Neural progenitor cell (in vitro differentiated cells): ENCODE measurements at regions not wholly inside any gene's neighbourhood (a gene's known extent, or its start where the extent isn't known, plus 50 kb on each side); places are given as distances from the start of the nearest gene placed in this dataset.
A peak's percentile ranks its signal among the peaks of the same experiment; 100 is the strongest.

ENCODE experiments used
- DNase-seq: peaks from one replicate; pipeline ENCODE4 v3.0.0-alpha.2; 2016; ENCODE audit warnings: low spot score
- H2AFZ ChIP-seq: fragments of 200-600 bp; sonication (generic); replicated peaks from 2 replicates; pipeline ENCODE4 v1.6.1; 2016; ENCODE audit warnings: antibody characterized with exemption
- H3F3A ChIP-seq: fragments of 200-600 bp; sonication (generic); 2 replicates; pipeline ENCODE4 v1.6.1; 2016; ENCODE audit warnings: antibody characterized with exemption, low read depth
- H3K27ac ChIP-seq: fragments of 200-600 bp; sonication (generic); 2 replicates; pipeline ENCODE4 v1.5.1; 2016; ENCODE audit warnings: mild to moderate bottlenecking
- H3K27me3 ChIP-seq: fragments of 200-600 bp; sonication (generic); 2 replicates; pipeline ENCODE4 v1.6.1; 2016; ENCODE audit warnings: mild to moderate bottlenecking, moderate library complexity
- H3K36me3 ChIP-seq: fragments of 200-600 bp; sonication (generic); 2 replicates; pipeline ENCODE4 v1.5.1; 2016
- H3K4me1 ChIP-seq: fragments of 200-600 bp; sonication (generic); 2 replicates; pipeline ENCODE4 v1.6.1; 2016; ENCODE audit warnings: mixed run types
- H3K4me2 ChIP-seq: fragments of 200-600 bp; sonication (generic); 2 replicates; pipeline ENCODE4 v1.6.1; 2016
- H3K4me3 ChIP-seq: fragments of 200-600 bp; sonication (generic); 2 replicates; pipeline ENCODE4 v1.5.1; 2016
- H3K79me2 ChIP-seq: fragments of 200-600 bp; sonication (generic); 2 replicates; pipeline ENCODE4 v1.6.1; 2016; ENCODE audit warnings: low read depth
- H3K9ac ChIP-seq: fragments of 200-600 bp; sonication (generic); 2 replicates; pipeline ENCODE4 v1.6.1; 2016
- H3K9me3 ChIP-seq: fragments of 200-600 bp; sonication (generic); 2 replicates; pipeline ENCODE4 v1.5.1; 2016; ENCODE audit warnings: low read depth
- H4K20me1 ChIP-seq: fragments of 200-600 bp; sonication (generic); 2 replicates; pipeline ENCODE4 v1.6.1; 2016; ENCODE audit warnings: low read depth
- H3K27ac Mint-ChIP-seq: 3 replicates; pipeline ENCODE4 v1.8.0; 2021; ENCODE audit warnings: mixed read lengths
- H3K27me3 Mint-ChIP-seq: 2 replicates; pipeline ENCODE4 v1.8.0; 2022; ENCODE audit warnings: low read depth, mild to moderate bottlenecking, inconsistent platforms, moderate library complexity, mixed read lengths; ENCODE audit not compliant: insufficient read depth
- H3K36me3 Mint-ChIP-seq: 3 replicates; pipeline ENCODE4 v1.8.0; 2021; ENCODE audit warnings: mixed read lengths
- H3K4me1 Mint-ChIP-seq: 3 replicates; pipeline ENCODE4 v1.8.0; 2021; ENCODE audit warnings: mixed read lengths
- H3K4me3 Mint-ChIP-seq: 3 replicates; pipeline ENCODE4 v1.8.0; 2021; ENCODE audit warnings: mild to moderate bottlenecking, moderate library complexity, mixed read lengths
- H3K9me3 Mint-ChIP-seq: 3 replicates; pipeline ENCODE4 v1.8.0; 2020; ENCODE audit warnings: mixed read lengths
- CTCF ChIP-seq: fragments of 200-600 bp; sonication (generic); IDR thresholded peaks from 2 replicates; pipeline ENCODE4 v1.5.1; 2017; ENCODE audit warnings: antibody characterized with exemption, mild to moderate bottlenecking
- EZH2 ChIP-seq: fragments of 200-600 bp; sonication (generic); IDR thresholded peaks from 2 replicates; pipeline ENCODE4 v1.6.1; 2017; ENCODE audit warnings: antibody characterized with exemption, mild to moderate bottlenecking, moderate library complexity
- EZH2phosphoT487 ChIP-seq: fragments of 200-600 bp; sonication (generic); IDR thresholded peaks from 2 replicates; pipeline ENCODE4 v1.6.1; 2017; ENCODE audit warnings: antibody characterized with exemption

- no peak overlapping the region for H3K4me2 ChIP-seq
- H2AFZ ChIP-seq: peak overlapping the region; percentile 62
- no peak overlapping the region for H3K9ac ChIP-seq
- H4K20me1 ChIP-seq: no peaks in the 10 kb centered on the region
- Mint-ChIP-seq H3K4me1 (peaks cover 11% of the 10 kb centered on the region), H3K9me3 (no peaks in the 10 kb centered on the region), H3K27me3 (no peaks in the 10 kb centered on the region), H3K4me3 (no peak overlapping the region), H3K27ac (no peak overlapping the region), H3K36me3 (no peaks in the 10 kb centered on the region)
- H3K27ac ChIP-seq: no peak overlapping the region
- H3K4me3 ChIP-seq: no peak overlapping the region
- no peaks in the 10 kb centered on the region for H3F3A ChIP-seq
- H3K9me3 ChIP-seq: no peaks in the 10 kb centered on the region
- no peak for DNase-seq
- H3K27me3 ChIP-seq: no peaks in the 10 kb centered on the region
- H3K36me3 ChIP-seq: no peaks in the 10 kb centered on the region
- H3K79me2 ChIP-seq: no peaks in the 10 kb centered on the region
- no peak for TF ChIP-seq EZH2phosphoT487
- no peak for TF ChIP-seq CTCF
- no peak for TF ChIP-seq EZH2
- H3K4me1 ChIP-seq: peaks cover 11% of the 10 kb centered on the region
Observed at GRCh38 chr2:78301166-78301789, 724.2 kb upstream of the REG3G start.

- no peak overlapping the region for H3K9ac ChIP-seq
- H3K4me2 ChIP-seq: peak overlapping the region; percentile 40
- Mint-ChIP-seq H3K4me3 (no peak overlapping the region), H3K27me3 (no peaks in the 10 kb centered on the region), H3K9me3 (no peaks in the 10 kb centered on the region), H3K27ac (peak overlapping the region; percentile 29), H3K36me3 (no peaks in the 10 kb centered on the region), H3K4me1 (peaks cover 14% of the 10 kb centered on the region)
- no peak overlapping the region for H3K27ac ChIP-seq
- no peaks in the 10 kb centered on the region for H3K36me3 ChIP-seq
- H3K79me2 ChIP-seq: no peaks in the 10 kb centered on the region
- no peaks in the 10 kb centered on the region for H4K20me1 ChIP-seq
- TF ChIP-seq CTCF: no peak
- no peak for TF ChIP-seq EZH2
- TF ChIP-seq EZH2phosphoT487: peak; percentile 22
- peak; percentile 75 for DNase-seq
- no peak overlapping the region for H2AFZ ChIP-seq
- H3F3A ChIP-seq: no peaks in the 10 kb centered on the region
- no peaks in the 10 kb centered on the region for H3K9me3 ChIP-seq
- H3K4me3 ChIP-seq: no peak overlapping the region
- H3K4me1 ChIP-seq: peaks cover 11% of the 10 kb centered on the region
- no peaks in the 10 kb centered on the region for H3K27me3 ChIP-seq
Observed at GRCh38 chr2:78304678-78305077, 720.8 kb upstream of the REG3G start.

- Histone ChIP-seq H4K20me1 (no peaks in the 10 kb centered on the region), H3K9ac (no peak overlapping the region), H3K9me3 (no peaks in the 10 kb centered on the region), H3K4me3 (no peak overlapping the region), H3K27me3 (no peaks in the 10 kb centered on the region), H3F3A (no peaks in the 10 kb centered on the region), H3K27ac (no peak overlapping the region), H3K79me2 (no peaks in the 10 kb centered on the region), H3K4me1 (peaks cover 8% of the 10 kb centered on the region), H3K4me2 (no peak overlapping the region), H2AFZ (no peak overlapping the region), H3K36me3 (no peaks in the 10 kb centered on the region)
- no peaks in the 10 kb centered on the region for H3K36me3 Mint-ChIP-seq
- H3K27me3 Mint-ChIP-seq: no peaks in the 10 kb centered on the region
- DNase-seq: no peak
- no peak overlapping the region for H3K4me3 Mint-ChIP-seq
- H3K4me1 Mint-ChIP-seq: peaks cover 12% of the 10 kb centered on the region
- no peak overlapping the region for H3K27ac Mint-ChIP-seq
- no peaks in the 10 kb centered on the region for H3K9me3 Mint-ChIP-seq
- no peak for TF ChIP-seq CTCF
Observed at GRCh38 chr2:78309460-78309859, 716.0 kb upstream of the REG3G start.
